ENCODE measurements at regions not wholly inside any gene's neighbourhood (a gene's known extent, or its start where the extent isn't known, plus 50 kb on each side); places are given as distances from the start of the nearest gene placed in this dataset.

GRCh38 chr14:28001002-28001401 lies 765.6 kb upstream of the FOXG1 start:
- no peaks in the 10 kb centered on the region for H3K27me3 ChIP-seq (ENCODE audit: control insufficient read depth, insufficient read depth, low read length)
- no peak for DNase-seq (ENCODE audit: low read depth)
- no peak for FAIRE-seq
- no peak overlapping the region for H3K4me3 ChIP-seq (ENCODE audit: low read depth, low read length)
- no peaks in the 10 kb centered on the region for H3K36me3 ChIP-seq (ENCODE audit: control insufficient read depth, insufficient read depth, low read length)
- TF ChIP-seq, protein P1, sequence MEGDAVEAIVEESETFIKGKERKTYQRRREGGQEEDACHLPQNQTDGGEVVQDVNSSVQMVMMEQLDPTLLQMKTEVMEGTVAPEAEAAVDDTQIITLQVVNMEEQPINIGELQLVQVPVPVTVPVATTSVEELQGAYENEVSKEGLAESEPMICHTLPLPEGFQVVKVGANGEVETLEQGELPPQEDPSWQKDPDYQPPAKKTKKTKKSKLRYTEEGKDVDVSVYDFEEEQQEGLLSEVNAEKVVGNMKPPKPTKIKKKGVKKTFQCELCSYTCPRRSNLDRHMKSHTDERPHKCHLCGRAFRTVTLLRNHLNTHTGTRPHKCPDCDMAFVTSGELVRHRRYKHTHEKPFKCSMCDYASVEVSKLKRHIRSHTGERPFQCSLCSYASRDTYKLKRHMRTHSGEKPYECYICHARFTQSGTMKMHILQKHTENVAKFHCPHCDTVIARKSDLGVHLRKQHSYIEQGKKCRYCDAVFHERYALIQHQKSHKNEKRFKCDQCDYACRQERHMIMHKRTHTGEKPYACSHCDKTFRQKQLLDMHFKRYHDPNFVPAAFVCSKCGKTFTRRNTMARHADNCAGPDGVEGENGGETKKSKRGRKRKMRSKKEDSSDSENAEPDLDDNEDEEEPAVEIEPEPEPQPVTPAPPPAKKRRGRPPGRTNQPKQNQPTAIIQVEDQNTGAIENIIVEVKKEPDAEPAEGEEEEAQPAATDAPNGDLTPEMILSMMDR (IDR thresholded peaks at IDR 0.05; ENCODE audit: insufficient read depth, low read length, severe bottlenecking): no peak

GRCh38 chr14:28012629-28013415 lies 753.8 kb upstream of the FOXG1 start:
- H3K4me3 ChIP-seq (ENCODE audit: low read depth, low read length): no peak overlapping the region
- DNase-seq (ENCODE audit: low read depth) (no peak), FAIRE-seq (no peak)
- TF ChIP-seq, protein P1 (IDR thresholded peaks at IDR 0.05; ENCODE audit: insufficient read depth, low read length, severe bottlenecking): no peak
- no peaks in the 10 kb centered on the region for H3K36me3 ChIP-seq (ENCODE audit: control insufficient read depth, insufficient read depth, low read length)
- H3K27me3 ChIP-seq (ENCODE audit: control insufficient read depth, insufficient read depth, low read length): no peaks in the 10 kb centered on the region

DNA sequence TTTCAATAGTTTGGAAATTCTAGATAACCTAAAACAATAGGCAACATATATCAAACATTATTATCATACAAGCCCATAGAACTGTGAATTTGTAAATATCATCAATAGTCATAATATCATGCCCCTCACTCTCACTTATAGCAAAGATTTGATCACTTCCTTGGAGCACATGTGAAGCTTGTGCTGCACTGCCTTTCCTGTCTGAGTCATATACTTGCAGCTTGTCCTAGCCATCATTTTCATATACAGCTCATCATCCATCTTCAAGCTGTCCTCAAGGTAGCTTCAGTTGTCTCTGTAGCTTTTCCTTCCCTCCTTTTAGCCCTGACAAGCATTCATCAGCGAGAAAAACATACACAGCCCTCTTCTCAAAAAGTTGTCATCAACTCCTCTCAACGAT lies 746.5 kb upstream of the FOXG1 start:
- TF ChIP-seq, protein P1 (IDR thresholded peaks at IDR 0.05; ENCODE audit: insufficient read depth, low read length, severe bottlenecking): no peak
- Histone ChIP-seq H3K4me3 (ENCODE audit: low read depth, low read length) (no peak overlapping the region), H3K27me3 (ENCODE audit: control insufficient read depth, insufficient read depth, low read length) (no peaks in the 10 kb centered on the region), H3K36me3 (ENCODE audit: control insufficient read depth, insufficient read depth, low read length) (no peaks in the 10 kb centered on the region)
- FAIRE-seq (no peak), DNase-seq (ENCODE audit: low read depth) (no peak)

DNA sequence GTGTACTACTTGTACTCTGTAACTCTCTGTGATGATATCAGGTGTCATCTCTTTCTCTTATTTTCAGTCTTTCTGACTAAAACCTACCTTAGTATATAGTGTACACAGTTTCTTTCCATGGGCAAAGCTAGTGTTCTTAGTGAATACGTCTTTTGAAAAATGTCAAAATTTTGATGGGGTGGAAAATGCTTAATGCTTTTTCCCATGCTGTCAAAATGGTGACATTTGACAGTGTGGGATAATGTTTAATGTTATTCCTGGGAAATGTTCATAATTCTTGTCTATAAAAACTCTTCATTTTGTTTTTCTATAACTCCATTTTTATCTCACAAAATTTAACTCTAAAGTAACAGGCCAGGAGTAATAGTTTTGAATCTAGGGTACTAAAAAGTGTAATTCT lies 742.7 kb upstream of the FOXG1 start:
- no peaks in the 10 kb centered on the region for H3K27me3 ChIP-seq (ENCODE audit: control insufficient read depth, insufficient read depth, low read length)
- H3K36me3 ChIP-seq (ENCODE audit: control insufficient read depth, insufficient read depth, low read length): no peaks in the 10 kb centered on the region
- TF ChIP-seq, protein P1 (IDR thresholded peaks at IDR 0.05; ENCODE audit: insufficient read depth, low read length, severe bottlenecking): no peak
- no peak for FAIRE-seq
- no peak overlapping the region for H3K4me3 ChIP-seq (ENCODE audit: low read depth, low read length)
- no peak for DNase-seq (ENCODE audit: low read depth)

DNA sequence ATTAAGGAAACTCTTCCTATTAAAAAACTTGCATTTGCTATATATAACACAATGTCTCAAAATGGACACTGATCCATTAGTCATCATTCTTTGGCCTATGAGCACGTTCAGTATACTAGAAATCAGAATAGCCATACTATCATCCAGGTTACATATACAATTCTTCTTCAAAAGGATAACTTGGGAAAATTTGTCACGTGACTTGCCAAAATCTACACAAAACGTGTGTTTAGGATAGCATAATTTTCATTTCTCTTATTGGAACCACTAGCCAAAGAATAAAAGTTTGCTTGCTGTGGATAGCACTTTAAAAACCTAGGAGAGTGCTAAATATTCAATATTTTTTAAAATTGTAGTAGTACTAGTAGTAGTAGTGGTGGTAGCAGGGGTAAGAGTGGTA lies 714.3 kb upstream of the FOXG1 start:
- TF ChIP-seq, protein P1 (IDR thresholded peaks at IDR 0.05; ENCODE audit: insufficient read depth, low read length, severe bottlenecking): no peak

DNA sequence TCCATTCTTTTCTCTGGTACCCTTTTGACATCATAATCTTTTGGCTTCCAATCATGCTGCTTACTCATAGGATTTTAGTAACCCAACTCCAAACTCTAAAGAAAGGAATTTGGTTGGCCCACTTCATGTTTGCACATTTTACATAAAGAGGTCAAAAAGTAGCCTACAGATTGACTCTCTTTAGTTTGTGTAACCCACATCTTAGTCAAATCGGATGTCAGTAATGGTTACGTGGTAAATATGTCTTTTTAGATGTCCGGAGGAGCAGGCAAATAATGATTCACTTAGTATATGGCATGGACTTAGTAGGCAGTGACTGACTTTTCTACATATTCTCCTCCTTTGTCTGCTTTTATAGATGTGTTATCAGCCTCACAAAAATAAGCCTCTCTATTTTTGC lies 711.6 kb upstream of the FOXG1 start:
- TF ChIP-seq, protein P1 (IDR thresholded peaks at IDR 0.05; ENCODE audit: insufficient read depth, low read length, severe bottlenecking): no peak
- Histone ChIP-seq H3K4me3 (ENCODE audit: low read depth, low read length) (no peak overlapping the region), H3K27me3 (ENCODE audit: control insufficient read depth, insufficient read depth, low read length) (no peaks in the 10 kb centered on the region), H3K36me3 (ENCODE audit: control insufficient read depth, insufficient read depth, low read length) (no peaks in the 10 kb centered on the region)
- DNase-seq (ENCODE audit: low read depth): no peak
- no peak for FAIRE-seq

More for the DNA sequence above, 714.3 kb upstream of the FOXG1 start:
- H3K4me3 ChIP-seq (ENCODE audit: low read depth, low read length): no peak overlapping the region
- DNase-seq (ENCODE audit: low read depth) (no peak), FAIRE-seq (no peak)
- H3K36me3 ChIP-seq (ENCODE audit: control insufficient read depth, insufficient read depth, low read length): no peaks in the 10 kb centered on the region
- H3K27me3 ChIP-seq (ENCODE audit: control insufficient read depth, insufficient read depth, low read length): no peaks in the 10 kb centered on the region

Data from bronchial epithelial cell (primary cell).